Prostate gland (tissue), 2 donors: ENCODE measurements at regions not wholly inside any gene's neighbourhood (a gene's known extent, or its start where the extent isn't known, plus 50 kb on each side); places are given as distances from the start of the nearest gene placed in this dataset.

Experiments
- POLR2A ChIP-seq: fragments of 450-650 bp; IDR thresholded peaks from one replicate; pipeline ENCODE4 v1.6.1; 2016; ENCODE audit warnings: antibody characterized with exemption, mild to moderate bottlenecking
- POLR2AphosphoS5 ChIP-seq: sonication (generic); formaldehyde crosslinking; IDR thresholded peaks from one replicate; pipeline ENCODE4 v1.6.1; 2017; ENCODE audit warnings: antibody characterized with exemption
- TF ChIP-seq, protein P1 (sequence below), 4 experiments: fragments of 200-600 bp in 2 of 4; fragments of 450-650 bp in 2 of 4; sonication (generic) in 2 of 4; IDR thresholded peaks; 1 replicate in 3 of 4; 2 replicates in 1 of 4; pipeline ENCODE4 v1.5.1; 2016 to 2019; ENCODE audit warnings: antibody characterized with exemption in 4 of 4, mild to moderate bottlenecking in 2 of 4, moderate library complexity in 2 of 4

DNA sequence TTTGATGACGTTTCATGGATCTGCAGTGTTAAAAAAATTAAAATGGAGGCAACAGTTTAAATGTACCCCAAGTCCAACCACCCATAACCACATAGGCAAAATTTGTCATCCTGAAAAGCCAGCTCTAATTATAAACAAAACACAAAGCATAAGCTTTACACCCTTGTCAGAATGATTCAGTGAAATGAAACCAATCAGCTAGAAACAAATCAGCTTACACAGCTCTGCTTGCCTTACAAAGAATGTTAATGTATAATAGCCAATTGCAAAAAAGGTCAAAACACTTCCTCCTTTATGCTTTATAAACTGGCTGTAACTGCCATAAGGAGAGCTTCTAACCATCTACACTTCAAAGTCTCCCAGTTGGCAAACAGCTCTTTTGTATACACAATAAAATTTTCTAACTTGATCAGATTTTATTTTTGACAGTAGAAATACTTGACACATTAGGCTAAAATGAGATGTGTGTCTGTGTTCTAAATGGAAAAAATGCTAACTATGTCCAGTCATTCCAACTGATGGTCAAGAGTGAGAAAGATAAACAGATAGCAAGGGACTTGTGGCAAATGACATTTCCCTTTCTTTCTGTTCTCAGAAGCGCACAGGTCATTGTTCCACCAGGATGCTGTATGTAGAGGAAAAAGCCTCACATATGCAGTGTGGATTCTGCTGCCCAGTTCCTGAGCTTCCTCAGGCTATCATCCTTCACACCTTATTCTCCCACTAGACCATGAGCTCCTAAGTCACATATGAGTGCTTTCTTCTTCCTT is 344.3 kb upstream of the ID4 start:
- TF ChIP-seq, protein P1, sequence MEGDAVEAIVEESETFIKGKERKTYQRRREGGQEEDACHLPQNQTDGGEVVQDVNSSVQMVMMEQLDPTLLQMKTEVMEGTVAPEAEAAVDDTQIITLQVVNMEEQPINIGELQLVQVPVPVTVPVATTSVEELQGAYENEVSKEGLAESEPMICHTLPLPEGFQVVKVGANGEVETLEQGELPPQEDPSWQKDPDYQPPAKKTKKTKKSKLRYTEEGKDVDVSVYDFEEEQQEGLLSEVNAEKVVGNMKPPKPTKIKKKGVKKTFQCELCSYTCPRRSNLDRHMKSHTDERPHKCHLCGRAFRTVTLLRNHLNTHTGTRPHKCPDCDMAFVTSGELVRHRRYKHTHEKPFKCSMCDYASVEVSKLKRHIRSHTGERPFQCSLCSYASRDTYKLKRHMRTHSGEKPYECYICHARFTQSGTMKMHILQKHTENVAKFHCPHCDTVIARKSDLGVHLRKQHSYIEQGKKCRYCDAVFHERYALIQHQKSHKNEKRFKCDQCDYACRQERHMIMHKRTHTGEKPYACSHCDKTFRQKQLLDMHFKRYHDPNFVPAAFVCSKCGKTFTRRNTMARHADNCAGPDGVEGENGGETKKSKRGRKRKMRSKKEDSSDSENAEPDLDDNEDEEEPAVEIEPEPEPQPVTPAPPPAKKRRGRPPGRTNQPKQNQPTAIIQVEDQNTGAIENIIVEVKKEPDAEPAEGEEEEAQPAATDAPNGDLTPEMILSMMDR (IDR thresholded peaks at IDR 0.05) = no peak
- TF ChIP-seq POLR2A = no peak
- TF ChIP-seq POLR2AphosphoS5 = no peak
